HCT116 (cell line): ENCODE measurements at regions not wholly inside any gene's neighbourhood (a gene's known extent, or its start where the extent isn't known, plus 50 kb on each side); places are given as distances from the start of the nearest gene placed in this dataset.

Source experiments
- ATAC-seq: fragments of 200-7000 bp; cut with Tn5 transposase; 2 replicates; pipeline ENCODE4 v1.9.1; 2020; ENCODE audit warnings: mild to moderate bottlenecking, moderate library complexity
- BruUV-seq: library from RNA; stranded (reverse); fragments of 400-500 nt; replicated peaks from 2 replicates; lab custom pipeline; 2021; lab: Mats Ljungman, UMichigan
- CTCF ChIA-PET: fragments of 300-600 bp; sonication (Branson Sonifier 250); formaldehyde crosslinking; loops from one replicate; lab custom pipeline; 2021; ENCODE audit warnings: antibody characterized with exemption; lab: Charles Lee
- POLR2A ChIA-PET: fragments of 300-600, 350-600 bp; sonication (Branson Sonifier 250); formaldehyde crosslinking; loops from one replicate; lab custom pipeline; 2021; ENCODE audit warnings: antibody characterized with exemption; lab: Charles Lee
- RAD21 ChIA-PET, 2 experiments: fragments of 300-600 bp; sonication (Branson Sonifier 250); formaldehyde crosslinking; loops; one replicate each; lab custom pipeline; 2023; ENCODE audit warnings: low total read pairs in 2 of 2; ENCODE audit not compliant: uncharacterized antibody in 2 of 2, unreplicated experiment in 2 of 2, low non-redundant PET in 1 of 2; lab: Charles Lee
- DNase-seq: peaks from one replicate; pipeline ENCODE4 v3.0.0-alpha.2; 2010; ENCODE audit warnings: low read depth, low spot score
- H2AFZ ChIP-seq: fragments of 200-600 bp; shearing (Covaris generic), sonication (generic); 2 replicates; pipeline ENCODE4 v1.6.1; 2017; ENCODE audit warnings: low read depth, mixed run types, mixed read lengths, antibody characterized with exemption, low read length; ENCODE audit not compliant: poor library complexity, severe bottlenecking
- H3K27ac ChIP-seq: 2 replicates; pipeline ENCODE4 v1.5.1; 2012; ENCODE audit warnings: low read depth, low read length
- H3K27me3 ChIP-seq: fragments of 200-600 bp; sonication (generic); 2 replicates; pipeline ENCODE4 v1.6.1; 2016; ENCODE audit warnings: mixed run types, low read length, mixed read lengths; ENCODE audit not compliant: insufficient read depth
- H3K36me3 ChIP-seq, 2 experiments: fragments of 200-500 bp in 1 of 2; fragments of 200-600 bp in 1 of 2; sonication (Bioruptor generic) in 1 of 2; sonication (generic) in 1 of 2; 2 replicates each; pipeline versions ENCODE4 v1.5.1 to v1.6.1; 2014 to 2016; ENCODE audit warnings: low read length in 2 of 2, inconsistent platforms in 1 of 2, mixed read lengths in 1 of 2, mixed run types in 1 of 2; ENCODE audit not compliant: insufficient read depth in 2 of 2, control insufficient read depth in 1 of 2
- H3K4me1 ChIP-seq, 2 experiments: fragments of 200-600 bp in 1 of 2; sonication (generic) in 1 of 2; 2 replicates each; pipeline versions ENCODE4 v1.5.1 to v1.6.1; 2012 to 2017; ENCODE audit warnings: low read length in 2 of 2, inconsistent platforms in 1 of 2, mild to moderate bottlenecking in 1 of 2, mixed read lengths in 1 of 2, mixed run types in 1 of 2, moderate library complexity in 1 of 2; ENCODE audit not compliant: insufficient read depth in 2 of 2, control insufficient read depth in 1 of 2
- H3K4me2 ChIP-seq: fragments of 200-600 bp; sonication (generic); 2 replicates; pipeline ENCODE4 v1.6.1; 2017; ENCODE audit warnings: mixed run types, low read length, mixed read lengths
- H3K4me3 ChIP-seq, 2 experiments: fragments of 200-600 bp in 1 of 2; sonication (generic) in 1 of 2; replicated peaks in 1 of 2; 2 replicates each; pipeline ENCODE4 v1.5.1; 2011 to 2016; ENCODE audit warnings: low read length in 2 of 2, control low read depth in 1 of 2, low read depth in 1 of 2, mild to moderate bottlenecking in 1 of 2, mixed read lengths in 1 of 2, mixed run types in 1 of 2
- H3K79me2 ChIP-seq: fragments of 200-600 bp; sonication (generic); 2 replicates; pipeline ENCODE4 v1.6.1; 2017; ENCODE audit warnings: mild to moderate bottlenecking, mixed run types, low read length, moderate library complexity, mixed read lengths; ENCODE audit not compliant: insufficient read depth
- H3K9ac ChIP-seq: fragments of 200-600 bp; sonication (generic); 2 replicates; pipeline ENCODE4 v1.6.1; 2016; ENCODE audit warnings: low read length, mixed read lengths
- H3K9me2 ChIP-seq: fragments of 200-600 bp; sonication (generic), shearing (Covaris generic); 2 replicates; pipeline ENCODE4 v1.6.1; 2017; ENCODE audit warnings: mixed run types, mild to moderate bottlenecking, moderate library complexity; ENCODE audit not compliant: insufficient read depth
- H3K9me3 ChIP-seq, 2 experiments: fragments of 200-500 bp in 1 of 2; fragments of 200-600 bp in 1 of 2; sonication (Bioruptor generic) in 1 of 2; sonication (generic) in 1 of 2; 2 replicates each; pipeline ENCODE4 v1.6.1; 2014 to 2017; ENCODE audit warnings: low read length in 2 of 2, mixed read lengths in 2 of 2, inconsistent platforms in 1 of 2, low read depth in 1 of 2, mild to moderate bottlenecking in 1 of 2, mixed run types in 1 of 2, moderate library complexity in 1 of 2; ENCODE audit not compliant: control insufficient read depth in 1 of 2, insufficient read depth in 1 of 2
- H4K20me1 ChIP-seq: fragments of 200-600 bp; sonication (generic), shearing (Covaris generic); 2 replicates; pipeline ENCODE4 v1.6.1; 2017; ENCODE audit warnings: mixed run types, mild to moderate bottlenecking, moderate library complexity; ENCODE audit not compliant: insufficient read depth
- CBX3 ChIP-seq: IDR thresholded peaks from 2 replicates; pipeline ENCODE4 v1.6.1; 2012; ENCODE audit warnings: low read depth
- EGR1 ChIP-seq: IDR thresholded peaks from 2 replicates; pipeline ENCODE4 v1.6.1; 2012; ENCODE audit warnings: low read depth
- ELF1 ChIP-seq: IDR thresholded peaks from 2 replicates; pipeline ENCODE4 v1.6.1; 2012; ENCODE audit warnings: low read depth, borderline replicate concordance
- EZH2 ChIP-seq: fragments of 200-600 bp; sonication (generic); IDR thresholded peaks from 2 replicates; pipeline ENCODE4 v1.6.1; 2017; ENCODE audit warnings: antibody characterized with exemption, mixed run types
- JUND ChIP-seq: IDR thresholded peaks from 2 replicates; pipeline ENCODE4 v1.6.1; 2012
- POLR2AphosphoS5 ChIP-seq: IDR thresholded peaks from 2 replicates; pipeline ENCODE4 v1.6.1; 2011; ENCODE audit warnings: mild to moderate bottlenecking, low read depth, low read length, moderate library complexity
- SIN3A ChIP-seq: IDR thresholded peaks from 2 replicates; pipeline ENCODE4 v1.6.1; 2012; ENCODE audit warnings: low read depth
- SP1 ChIP-seq: IDR thresholded peaks from 2 replicates; pipeline ENCODE4 v1.6.1; 2012; ENCODE audit warnings: low read depth
- TCF7L2 ChIP-seq: IDR thresholded peaks from 2 replicates; pipeline ENCODE4 v1.7.0; 2011; ENCODE audit warnings: borderline replicate concordance, inconsistent platforms; ENCODE audit not compliant: insufficient read depth, insufficient read length; ENCODE audit errors: extremely low read depth
- intact Hi-C: fragments of 100-400 bp; cut with micrococcal nuclease; formaldehyde crosslinking; loops from 2 replicates; pipeline ENCODE4 v1.10.0; 2022
- TF ChIP-seq, protein P1 (sequence below), 3 experiments: fragments of 200-600 bp in 1 of 3; sonication (generic) in 1 of 3; IDR thresholded peaks in 2 of 3; conservative IDR thresholded peaks in 1 of 3; 2 replicates each; pipeline ENCODE4 v1.5.1; 2012 to 2017; ENCODE audit warnings: low read depth in 2 of 3, low read length in 2 of 3, antibody characterized with exemption in 1 of 3, borderline replicate concordance in 1 of 3, control low read depth in 1 of 3, mild to moderate bottlenecking in 1 of 3, mixed read lengths in 1 of 3, mixed run types in 1 of 3, moderate library complexity in 1 of 3; ENCODE audit not compliant: insufficient read depth in 1 of 3
- TF ChIP-seq, protein P2 (sequence below): IDR thresholded peaks from 2 replicates; pipeline ENCODE4 v1.6.1; 2012
- TF ChIP-seq, protein P3 (sequence below): IDR thresholded peaks from 2 replicates; pipeline ENCODE4 v1.6.1; 2011; ENCODE audit warnings: mild to moderate bottlenecking, low read length, moderate library complexity; ENCODE audit not compliant: insufficient replicate concordance; ENCODE audit errors: extremely low read depth

DNA sequence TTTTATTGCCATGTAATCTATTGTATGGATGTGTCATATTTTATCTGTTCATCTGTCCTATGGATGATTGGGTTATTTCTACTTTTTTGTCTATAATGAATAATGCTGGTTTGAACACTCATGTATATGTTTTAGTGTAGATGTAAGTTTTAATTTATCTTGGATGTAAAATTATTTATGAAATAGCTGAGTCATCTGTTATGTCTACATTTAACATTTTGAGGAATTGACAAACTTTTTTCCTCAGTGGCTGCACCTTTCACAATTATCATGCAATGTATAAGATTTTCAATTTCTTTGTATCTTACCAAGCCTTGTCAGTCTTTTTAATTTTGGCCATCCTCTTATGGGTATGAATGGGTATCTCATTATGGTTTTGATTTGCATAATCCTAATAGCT, 666.4 kb downstream of the DIPK2A start:
- no peaks in the 10 kb centered on the region for H3K79me2 ChIP-seq
- no peak overlapping the region for H3K4me3 ChIP-seq
- ChIA-PET POLR2A (no interaction called here), RAD21 (no interaction called here), CTCF (no interaction called here)
- no peaks in the 10 kb centered on the region for H4K20me1 ChIP-seq
- no peak overlapping the region for H3K4me2 ChIP-seq
- H3K9me3 ChIP-seq: no peaks in the 10 kb centered on the region
- ATAC-seq (no peak), DNase-seq (no peak)
- H3K27ac ChIP-seq: no peak overlapping the region
- no peak overlapping the region for H3K9ac ChIP-seq
- TF ChIP-seq, protein P1, sequence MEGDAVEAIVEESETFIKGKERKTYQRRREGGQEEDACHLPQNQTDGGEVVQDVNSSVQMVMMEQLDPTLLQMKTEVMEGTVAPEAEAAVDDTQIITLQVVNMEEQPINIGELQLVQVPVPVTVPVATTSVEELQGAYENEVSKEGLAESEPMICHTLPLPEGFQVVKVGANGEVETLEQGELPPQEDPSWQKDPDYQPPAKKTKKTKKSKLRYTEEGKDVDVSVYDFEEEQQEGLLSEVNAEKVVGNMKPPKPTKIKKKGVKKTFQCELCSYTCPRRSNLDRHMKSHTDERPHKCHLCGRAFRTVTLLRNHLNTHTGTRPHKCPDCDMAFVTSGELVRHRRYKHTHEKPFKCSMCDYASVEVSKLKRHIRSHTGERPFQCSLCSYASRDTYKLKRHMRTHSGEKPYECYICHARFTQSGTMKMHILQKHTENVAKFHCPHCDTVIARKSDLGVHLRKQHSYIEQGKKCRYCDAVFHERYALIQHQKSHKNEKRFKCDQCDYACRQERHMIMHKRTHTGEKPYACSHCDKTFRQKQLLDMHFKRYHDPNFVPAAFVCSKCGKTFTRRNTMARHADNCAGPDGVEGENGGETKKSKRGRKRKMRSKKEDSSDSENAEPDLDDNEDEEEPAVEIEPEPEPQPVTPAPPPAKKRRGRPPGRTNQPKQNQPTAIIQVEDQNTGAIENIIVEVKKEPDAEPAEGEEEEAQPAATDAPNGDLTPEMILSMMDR (IDR thresholded peaks at IDR 0.05 in 2 of 3, conservative IDR thresholded peaks at IDR 0.05 in 1 of 3; ENCODE audit: borderline replicate concordance in 1 of 3, insufficient read depth in 1 of 3, low read depth in 2 of 3, low read length in 2 of 3): no peak
- TF ChIP-seq CBX3: no peak
- no peak for TF ChIP-seq POLR2AphosphoS5
- TF ChIP-seq, protein P2, sequence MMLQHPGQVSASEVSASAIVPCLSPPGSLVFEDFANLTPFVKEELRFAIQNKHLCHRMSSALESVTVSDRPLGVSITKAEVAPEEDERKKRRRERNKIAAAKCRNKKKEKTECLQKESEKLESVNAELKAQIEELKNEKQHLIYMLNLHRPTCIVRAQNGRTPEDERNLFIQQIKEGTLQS: no peak
- no peak for TF ChIP-seq TCF7L2
- no peak overlapping the region for H2AFZ ChIP-seq
- H3K27me3 ChIP-seq: no peaks in the 10 kb centered on the region
- no peaks in the 10 kb centered on the region for H3K36me3 ChIP-seq
- no peaks in the 10 kb centered on the region for H3K4me1 ChIP-seq
- no TSS peak for BruUV-seq
- H3K9me2 ChIP-seq: no peaks in the 10 kb centered on the region
- intact Hi-C loops: no loop called here

DNA sequence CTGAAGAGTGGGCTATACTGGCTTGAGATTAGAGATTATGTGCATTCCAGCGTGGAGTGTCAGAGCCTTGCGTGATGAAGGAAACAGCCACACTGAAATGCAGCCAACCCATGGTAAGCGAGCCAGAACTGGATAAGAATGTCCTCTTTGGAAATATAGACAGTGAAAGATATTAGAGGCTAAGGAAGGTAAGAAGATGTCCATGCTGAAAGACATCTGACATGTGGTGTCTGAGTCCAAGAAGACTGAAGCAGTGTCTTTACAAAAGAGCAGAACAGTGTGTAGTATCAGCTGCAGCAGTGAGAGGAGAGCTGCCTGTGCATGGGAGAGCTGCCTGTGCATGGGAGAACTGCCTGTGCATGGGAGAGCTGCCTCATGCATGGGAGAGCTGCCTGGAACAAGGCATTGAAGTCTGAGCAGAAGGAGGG, 672.2 kb downstream of the DIPK2A start:
- H3K4me2 ChIP-seq: no peak overlapping the region
- no peaks in the 10 kb centered on the region for H3K9me2 ChIP-seq
- no peak overlapping the region for H3K4me3 ChIP-seq
- H3K9me3 ChIP-seq: no peaks in the 10 kb centered on the region
- no peak overlapping the region for H2AFZ ChIP-seq
- H3K9ac ChIP-seq: no peak overlapping the region
- no peaks in the 10 kb centered on the region for H3K36me3 ChIP-seq
- ChIA-PET CTCF (no interaction called here), POLR2A (no interaction called here), RAD21 (no interaction called here)
- no peaks in the 10 kb centered on the region for H3K79me2 ChIP-seq
- no peak overlapping the region for H3K27ac ChIP-seq
- BruUV-seq: no TSS peak
- no peak for ATAC-seq
- intact Hi-C loops: no loop called here
- H4K20me1 ChIP-seq: no peaks in the 10 kb centered on the region
- H3K4me1 ChIP-seq: no peaks in the 10 kb centered on the region
- no peaks in the 10 kb centered on the region for H3K27me3 ChIP-seq
- no peak for DNase-seq
- TF ChIP-seq JUND: no peak
- TF ChIP-seq TCF7L2: no peak
- TF ChIP-seq ELF1: no peak
- TF ChIP-seq POLR2AphosphoS5: no peak
- no peak for TF ChIP-seq EZH2
- no peak for TF ChIP-seq EGR1
- TF ChIP-seq, protein P3, sequence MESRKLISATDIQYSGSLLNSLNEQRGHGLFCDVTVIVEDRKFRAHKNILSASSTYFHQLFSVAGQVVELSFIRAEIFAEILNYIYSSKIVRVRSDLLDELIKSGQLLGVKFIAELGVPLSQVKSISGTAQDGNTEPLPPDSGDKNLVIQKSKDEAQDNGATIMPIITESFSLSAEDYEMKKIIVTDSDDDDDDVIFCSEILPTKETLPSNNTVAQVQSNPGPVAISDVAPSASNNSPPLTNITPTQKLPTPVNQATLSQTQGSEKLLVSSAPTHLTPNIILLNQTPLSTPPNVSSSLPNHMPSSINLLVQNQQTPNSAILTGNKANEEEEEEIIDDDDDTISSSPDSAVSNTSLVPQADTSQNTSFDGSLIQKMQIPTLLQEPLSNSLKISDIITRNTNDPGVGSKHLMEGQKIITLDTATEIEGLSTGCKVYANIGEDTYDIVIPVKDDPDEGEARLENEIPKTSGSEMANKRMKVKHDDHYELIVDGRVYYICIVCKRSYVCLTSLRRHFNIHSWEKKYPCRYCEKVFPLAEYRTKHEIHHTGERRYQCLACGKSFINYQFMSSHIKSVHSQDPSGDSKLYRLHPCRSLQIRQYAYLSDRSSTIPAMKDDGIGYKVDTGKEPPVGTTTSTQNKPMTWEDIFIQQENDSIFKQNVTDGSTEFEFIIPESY: no peak
- TF ChIP-seq, protein P1 (IDR thresholded peaks at IDR 0.05 in 2 of 3, conservative IDR thresholded peaks at IDR 0.05 in 1 of 3; ENCODE audit: borderline replicate concordance in 1 of 3, insufficient read depth in 1 of 3, low read depth in 2 of 3, low read length in 2 of 3): no peak
- TF ChIP-seq, protein P2: no peak
- TF ChIP-seq SIN3A: no peak
- TF ChIP-seq SP1: no peak
- TF ChIP-seq CBX3: no peak
